ENCODE measurements at regions not wholly inside any gene's neighbourhood (a gene's known extent, or its start where the extent isn't known, plus 50 kb on each side); places are given as distances from the start of the nearest gene placed in this dataset.

GRCh38 chr2:212921711-212922110 lies 229.7 kb downstream of the IKZF2 start:
- H3K36me3 ChIP-seq (ENCODE audit: control insufficient read depth in 2 of 2, insufficient read depth in 2 of 2, low read length in 1 of 2) = peaks cover 0 to under 1% of the 10 kb centered on the region in 2 experiments; a peak in 1 of 4 replicates
- ChIA-PET SMC1A (ENCODE audit: uncharacterized antibody, unreplicated experiment) (interaction anchor here (1.2 kb wide), 1 partner anchor 106 kb away, joined by 3 read pairs; no protein-coding TSS in a partner anchor), POLR2A (no interaction called here), CTCF (interaction anchor here (1.8 kb wide), 1 partner anchor 9 kb away, joined by 4 read pairs; no protein-coding TSS in a partner anchor), RAD21 (ENCODE audit: unreplicated experiment) (no interaction called here)
- H3K27me3 ChIP-seq (replicated peaks in 1 of 2; ENCODE audit: control insufficient read depth in 2 of 2, insufficient read depth in 2 of 2, low read length in 1 of 2) = no peaks in the 10 kb centered on the region
- in situ Hi-C loops (cut with MboI) = no loop called here
- H4K20me1 ChIP-seq (ENCODE audit: control insufficient read depth, insufficient read depth) = no peaks in the 10 kb centered on the region
- no TSS peak for BruUV-seq (replicated peaks)
- no peak for DNase-seq (ENCODE audit: low read depth, low spot score)
- H3K4me1 ChIP-seq (ENCODE audit: control insufficient read depth, insufficient read depth, low read length) = no peaks in the 10 kb centered on the region
- ATAC-seq = no peak
- no peaks in the 10 kb centered on the region; the same call in 2 of the 3 replicates for H3K9me3 ChIP-seq (replicated peaks; ENCODE audit: control insufficient read depth, insufficient read depth, low read length)
- H3K4me3 ChIP-seq = no peak overlapping the region
- no peak overlapping the region for H3K27ac ChIP-seq (ENCODE audit: control insufficient read depth, insufficient read depth)
- no peak overlapping the region for H3K9ac ChIP-seq (ENCODE audit: control insufficient read depth, insufficient read depth, low read length)
- H3K79me2 ChIP-seq (ENCODE audit: control insufficient read depth, insufficient read depth, low read length) = no peaks in the 10 kb centered on the region
- FAIRE-seq = no peak
- no peak for TF ChIP-seq MEF2B (IDR thresholded peaks at IDR 0.05; ENCODE audit: partially characterized antibody, poor library complexity, severe bottlenecking)
- no peak for TF ChIP-seq NR2F1 (conservative IDR thresholded peaks at IDR 0.05)
- TF ChIP-seq CBFB (IDR thresholded peaks at IDR 0.05; ENCODE audit: low read depth) = no peak
- no peak for TF ChIP-seq EED (IDR thresholded peaks at IDR 0.05; ENCODE audit: low read depth)
- TF ChIP-seq MYB (IDR thresholded peaks at IDR 0.05; ENCODE audit: borderline replicate concordance, low read depth, low read length) = no peak
- no peak for TF ChIP-seq IRF5 (IDR thresholded peaks at IDR 0.05; ENCODE audit: borderline replicate concordance)
- no peak for TF ChIP-seq CREB1 (IDR thresholded peaks at IDR 0.05; ENCODE audit: low read depth)
- no peak for TF ChIP-seq SIX5 (IDR thresholded peaks at IDR 0.05; ENCODE audit: low read depth, low read length, severe bottlenecking)
- TF ChIP-seq TARDBP (IDR thresholded peaks at IDR 0.05; ENCODE audit: borderline replicate concordance) = no peak
- no peak for TF ChIP-seq ZNF622 (IDR thresholded peaks at IDR 0.05)
- no peak for TF ChIP-seq WRNIP1 (IDR thresholded peaks at IDR 0.05; ENCODE audit: borderline replicate concordance, low read depth, low read length)
- no peak for TF ChIP-seq EP300 (IDR thresholded peaks at IDR 0.05; ENCODE audit: borderline replicate concordance in 1 of 2, control insufficient read depth in 1 of 2, low read depth in 2 of 2, low read length in 2 of 2)
- TF ChIP-seq ZBTB4 (CRISPR knock-in tag; IDR thresholded peaks at IDR 0.05) = no peak
- TF ChIP-seq ZNF217 (IDR thresholded peaks at IDR 0.05) = no peak
- TF ChIP-seq MAX (IDR thresholded peaks at IDR 0.05; ENCODE audit: low read depth, low read length) = no peak
- no peak for TF ChIP-seq SUPT20H (IDR thresholded peaks at IDR 0.05; ENCODE audit: borderline replicate concordance, control insufficient read depth, low read depth, low read length)
- H2AFZ ChIP-seq (ENCODE audit: control insufficient read depth, low read depth, low read length) = no peak overlapping the region
- intact Hi-C loops (cut with micrococcal nuclease; ENCODE audit: unreplicated experiment) = no loop called here
- no peak overlapping the region for H3K4me2 ChIP-seq (ENCODE audit: control insufficient read depth, insufficient read depth)

All from GM12878 (cell line).